ENCODE measurements at regions not wholly inside any gene's neighbourhood (a gene's known extent, or its start where the extent isn't known, plus 50 kb on each side); places are given as distances from the start of the nearest gene placed in this dataset.
"Not testable (repeated sequence)": the region's sequence is repeated elsewhere in the genome, so short reads cannot be mapped to it uniquely, and the experiment has no call there.

- no peak overlapping the region for H3K27ac ChIP-seq
- TF ChIP-seq CTCF (IDR thresholded peaks at IDR 0.05) (peak; percentile 32), ZFX (IDR thresholded peaks at IDR 0.05; ENCODE audit: borderline replicate concordance) (no peak)
Observed at GRCh38 chr14:106080922-106081321, 554.5 kb downstream of the TMEM121 start.

GRCh38 chr14:106081721-106082120, 555.3 kb downstream of the TMEM121 start:
- not testable (repeated sequence) for H3K27ac ChIP-seq

GRCh38 chr14:106083082-106083481, 556.7 kb downstream of the TMEM121 start:
- no peak for TF ChIP-seq ZFX (IDR thresholded peaks at IDR 0.05; ENCODE audit: borderline replicate concordance)
- no peak for TF ChIP-seq CTCF (IDR thresholded peaks at IDR 0.05)

GRCh38 chr14:106087837-106088236, 561.5 kb downstream of the TMEM121 start:
- TF ChIP-seq CTCF (IDR thresholded peaks at IDR 0.05) = no peak
- no peak for TF ChIP-seq ZFX (IDR thresholded peaks at IDR 0.05; ENCODE audit: borderline replicate concordance)
- H3K27ac ChIP-seq = no peak overlapping the region

More at GRCh38 chr14:106083082-106083481, 556.7 kb downstream of the TMEM121 start:
- no peak overlapping the region for H3K27ac ChIP-seq

GRCh38 chr14:106088860-106089259, 562.5 kb downstream of the TMEM121 start:
- not testable (repeated sequence) for H3K27ac ChIP-seq

GRCh38 chr14:106094654-106095189, 568.3 kb downstream of the TMEM121 start:
- peak; percentile 83 for TF ChIP-seq CTCF (IDR thresholded peaks at IDR 0.05)
- no peak for TF ChIP-seq ZFX (IDR thresholded peaks at IDR 0.05; ENCODE audit: borderline replicate concordance)
- no peak overlapping the region for H3K27ac ChIP-seq

- TF ChIP-seq CTCF (IDR thresholded peaks at IDR 0.05) (no peak), ZFX (IDR thresholded peaks at IDR 0.05; ENCODE audit: borderline replicate concordance) (no peak)
- H3K27ac ChIP-seq = no peak overlapping the region
Observed at GRCh38 chr14:106107703-106108102, 581.3 kb downstream of the TMEM121 start.

GRCh38 chr14:106109337-106109736, 583.0 kb downstream of the TMEM121 start:
- H3K27ac ChIP-seq = no peak overlapping the region
- TF ChIP-seq ZFX (IDR thresholded peaks at IDR 0.05; ENCODE audit: borderline replicate concordance) = no peak
- no peak for TF ChIP-seq CTCF (IDR thresholded peaks at IDR 0.05)

Measured in 22Rv1 (cell line).